GM18873 (cell line): ENCODE measurements at regions not wholly inside any gene's neighbourhood (a gene's known extent, or its start where the extent isn't known, plus 50 kb on each side); places are given as distances from the start of the nearest gene placed in this dataset.

ENCODE experiments used
- ATAC-seq: cut with Tn5 transposase; IDR thresholded peaks from one replicate; pipeline ENCODE4 v1.9.1; 2021; ENCODE audit warnings: mild to moderate bottlenecking, moderate library complexity, moderate number of reproducible peaks; ENCODE audit not compliant: unreplicated experiment, low FRiP score

- no peak for ATAC-seq
These were observed 170.0 kb upstream of the RGMB start for GRCh38 chr5:98603456-98603855.

DNA sequence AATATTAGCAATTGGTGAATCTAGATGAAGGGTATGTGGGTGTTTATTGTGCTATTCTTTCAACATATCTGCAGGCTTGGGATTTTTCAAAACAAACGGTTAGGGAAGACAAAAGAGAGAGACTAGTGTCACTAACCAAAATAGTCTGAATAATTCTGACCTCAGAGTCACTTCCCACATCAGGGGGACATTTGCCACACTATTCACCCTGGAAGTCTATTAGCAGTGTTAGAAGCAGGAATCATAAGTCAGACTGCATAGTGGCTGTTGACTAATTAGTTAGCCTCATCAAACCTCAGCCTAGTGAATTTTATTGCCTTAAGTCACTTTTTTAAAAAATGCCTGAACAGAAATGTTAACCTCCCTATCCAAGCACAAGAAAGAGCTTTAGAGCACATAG, 169.2 kb upstream of the RGMB start:
- ATAC-seq: no peak

DNA sequence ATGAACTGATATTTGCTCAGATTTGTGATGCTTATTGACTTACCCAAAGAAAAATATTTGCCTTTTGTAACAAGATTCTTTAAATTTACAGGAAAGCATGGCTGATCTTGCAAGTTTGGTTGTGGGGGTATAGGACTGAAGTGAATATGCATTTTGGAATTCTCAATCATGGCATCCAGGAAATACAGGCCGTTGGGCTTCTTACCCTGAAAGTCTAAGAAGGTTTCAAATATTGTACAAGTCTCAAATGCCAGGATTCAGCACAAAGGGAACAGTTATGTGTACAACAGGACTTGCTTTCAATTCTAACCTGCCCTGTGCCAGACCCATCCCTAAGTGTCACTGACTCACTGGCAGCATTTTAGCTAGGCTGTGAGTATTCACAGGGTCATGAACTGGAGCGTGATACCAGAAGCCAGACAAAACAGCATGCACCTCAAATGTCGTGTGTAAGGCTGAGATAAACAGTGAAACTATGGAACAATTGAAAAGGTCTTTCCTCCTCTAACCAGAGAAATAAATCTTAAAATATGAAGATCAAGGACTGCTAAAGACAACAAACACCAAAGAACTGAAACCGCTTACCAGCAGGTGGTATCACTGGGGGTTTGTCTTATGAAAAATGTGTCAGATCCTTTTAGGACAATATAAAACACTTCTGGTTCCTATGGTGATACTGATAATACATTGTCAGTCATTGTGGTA, 168.6 kb upstream of the RGMB start:
- ATAC-seq: no peak

GRCh38 chr5:98605426-98605825, 168.0 kb upstream of the RGMB start:
- no peak for ATAC-seq

GRCh38 chr5:98606961-98607360, 166.5 kb upstream of the RGMB start:
- no peak for ATAC-seq

GRCh38 chr5:98608052-98608451, 165.4 kb upstream of the RGMB start:
- no peak for ATAC-seq

DNA sequence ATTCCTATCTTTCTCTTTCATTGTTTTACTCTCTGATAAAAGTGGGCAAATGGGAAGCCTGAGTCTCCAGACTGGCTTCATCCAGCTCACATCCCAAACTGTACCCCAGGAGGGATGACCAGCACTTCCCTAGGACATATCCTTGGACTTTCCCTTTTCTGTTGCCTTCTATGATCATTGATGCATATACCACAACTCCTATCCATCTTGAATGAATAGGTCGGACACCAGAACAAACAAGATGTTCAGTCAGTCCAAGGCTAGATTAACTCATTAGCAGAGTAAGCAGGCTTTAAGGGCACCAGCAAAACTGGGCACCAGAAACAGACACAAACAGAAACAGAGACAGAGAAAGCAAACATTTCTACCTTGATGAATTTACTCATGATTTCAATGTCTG, 159.1 kb upstream of the RGMB start:
- ATAC-seq: no peak

GRCh38 chr5:98621821-98622220, 151.6 kb upstream of the RGMB start:
- no peak for ATAC-seq

GRCh38 chr5:98624145-98624880, 149.2 kb upstream of the RGMB start:
- no peak for ATAC-seq

- no peak for ATAC-seq
These were observed 146.3 kb upstream of the RGMB start for GRCh38 chr5:98627121-98627520.

- ATAC-seq: no peak
These were observed 142.8 kb upstream of the RGMB start for GRCh38 chr5:98630621-98631020.

GRCh38 chr5:98631311-98632054, 142.0 kb upstream of the RGMB start:
- ATAC-seq: no peak

DNA sequence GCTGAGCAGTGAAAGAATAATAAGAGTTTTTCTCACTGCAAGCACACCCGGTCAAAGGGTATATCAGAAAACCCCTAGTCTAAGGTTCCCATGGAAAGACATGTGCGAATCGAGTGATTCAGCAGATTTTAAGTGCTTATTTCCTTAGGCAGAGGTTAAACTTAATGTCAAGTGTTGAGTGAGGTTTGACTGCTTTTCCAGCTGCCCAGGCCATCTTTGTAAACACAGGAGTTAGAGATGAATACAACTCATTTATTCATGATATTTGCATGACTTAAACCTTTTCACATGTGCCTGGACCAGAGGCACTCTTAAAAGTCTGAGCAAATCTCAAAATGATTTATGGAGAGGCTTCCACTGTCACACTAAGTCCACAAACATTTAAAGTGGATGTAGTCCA, 137.8 kb upstream of the RGMB start:
- ATAC-seq: no peak

DNA sequence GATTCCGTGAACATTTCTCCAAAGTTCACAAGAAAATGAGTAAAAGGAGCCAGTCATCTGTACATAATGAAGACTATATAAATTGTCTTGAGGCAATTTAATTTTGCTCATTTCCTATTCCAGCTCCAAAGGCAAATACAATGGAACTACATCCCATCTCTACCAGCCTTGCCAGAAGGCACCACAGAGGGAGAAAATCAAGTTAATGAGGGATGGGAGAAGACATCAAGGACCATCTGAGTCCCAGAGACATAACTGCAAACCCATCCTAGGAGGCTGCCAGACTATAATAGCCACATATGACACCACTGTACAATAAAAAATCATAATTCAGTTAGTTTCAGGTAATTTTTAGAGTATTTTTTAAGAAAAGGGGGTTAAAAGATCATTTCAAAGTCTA, 136.3 kb upstream of the RGMB start:
- no peak for ATAC-seq

GRCh38 chr5:98637557-98637956, 135.9 kb upstream of the RGMB start:
- ATAC-seq: no peak

DNA sequence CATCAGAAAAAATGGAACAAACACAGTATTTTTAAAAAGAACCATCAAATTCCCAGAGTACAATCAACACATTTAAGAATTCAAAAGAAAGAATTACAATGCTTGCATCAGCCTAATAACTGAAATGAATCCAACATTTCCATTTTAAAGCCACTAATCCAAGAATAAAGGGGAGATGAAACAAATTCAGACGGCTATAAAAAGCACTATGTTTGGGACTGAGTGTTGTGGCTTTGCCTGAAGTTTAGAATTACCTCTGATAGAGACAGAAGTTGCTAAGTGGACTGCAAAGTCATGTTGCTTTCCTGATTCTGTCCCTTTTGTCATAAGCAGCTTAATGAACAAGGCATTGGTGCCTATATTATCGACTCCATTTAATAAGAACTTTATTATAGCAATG, 135.4 kb upstream of the RGMB start:
- no peak for ATAC-seq

- ATAC-seq: no peak
These were observed 134.8 kb upstream of the RGMB start for GRCh38 chr5:98638701-98639100.

DNA sequence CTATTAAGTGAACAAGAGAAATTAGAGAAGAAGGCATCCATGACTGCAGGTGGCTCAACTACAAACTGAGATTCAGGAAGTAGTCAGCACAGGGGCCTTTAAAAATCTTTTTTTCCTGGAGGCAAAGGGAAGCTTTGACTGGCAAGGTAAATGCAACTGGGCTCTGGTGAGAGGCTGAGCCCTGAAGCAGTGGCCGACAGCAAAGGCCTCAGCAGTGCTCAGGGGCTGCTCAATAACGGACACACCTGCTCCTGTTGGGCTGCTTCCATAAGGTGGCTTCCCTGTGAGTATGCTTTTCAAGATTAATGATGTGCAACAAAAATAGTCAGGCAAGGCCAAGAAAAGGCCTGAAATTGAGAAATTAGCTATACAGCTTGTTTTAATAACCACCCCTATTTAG, 134.2 kb upstream of the RGMB start:
- ATAC-seq: no peak

- ATAC-seq: no peak
These were observed 131.8 kb upstream of the RGMB start for GRCh38 chr5:98641671-98642070.

GRCh38 chr5:98643569-98643968, 129.9 kb upstream of the RGMB start:
- no peak for ATAC-seq

GRCh38 chr5:98651715-98652114, 121.7 kb upstream of the RGMB start:
- ATAC-seq: no peak
